GM12878 (cell line): ENCODE measurements at regions not wholly inside any gene's neighbourhood (a gene's known extent, or its start where the extent isn't known, plus 50 kb on each side); places are given as distances from the start of the nearest gene placed in this dataset.

Experiments used
- ATAC-seq: fragments of 200-7000 bp; cut with Tn5 transposase; 3 replicates; pipeline ENCODE4 v1.9.1; 2020; ENCODE audit warnings: mild to moderate bottlenecking, moderate library complexity
- BruUV-seq: library from RNA; stranded (reverse); fragments of 400-500 nt; replicated peaks from 2 replicates; lab custom pipeline; 2021; lab: Mats Ljungman, UMichigan
- CTCF ChIA-PET: fragments of 300-600 bp; sonication (Branson Sonifier 250); formaldehyde crosslinking; extraction: SDS; loops from one replicate; lab custom pipeline; 2021; ENCODE audit warnings: inconsistent platforms; lab: Yijun Ruan, JAX
- POLR2A ChIA-PET: fragments of 350-600 bp; formaldehyde crosslinking; extraction: SDS; loops from one replicate; lab custom pipeline; 2021; ENCODE audit warnings: inconsistent platforms; lab: Charles Lee
- RAD21 ChIA-PET: fragments of 300-600 bp; sonication (Branson Sonifier 250); formaldehyde crosslinking; loops from one replicate; lab custom pipeline; 2023; ENCODE audit warnings: antibody characterized with exemption; ENCODE audit not compliant: unreplicated experiment; lab: Charles Lee
- SMC1A ChIA-PET: fragments of 300-600 bp; sonication (Branson Sonifier 250); formaldehyde crosslinking; loops from one replicate; lab custom pipeline; 2023; ENCODE audit not compliant: unreplicated experiment, uncharacterized antibody; lab: Charles Lee
- DNase-seq: peaks from one replicate; pipeline ENCODE4 v3.0.0-alpha.2; 2011; ENCODE audit warnings: low read depth, low spot score
- FAIRE-seq: peaks from 3 replicates; lab custom pipeline; 2011; peaks lifted over from hg19 to GRCh38; lab: Jason Lieb, UNC
- H2AFZ ChIP-seq: 2 replicates; pipeline ENCODE4 v1.6.0; 2011; ENCODE audit warnings: low read depth, low read length, control low read depth; ENCODE audit not compliant: control insufficient read depth
- H3K27ac ChIP-seq: 2 replicates; pipeline ENCODE4 v1.5.1; 2011; ENCODE audit warnings: control low read depth; ENCODE audit not compliant: control insufficient read depth, insufficient read depth
- H3K27me3 ChIP-seq, 2 experiments: replicated peaks in 1 of 2; 2 replicates each; pipeline versions ENCODE4 v1.6.0 to v1.6.1; 2011; ENCODE audit warnings: low read length in 1 of 2; ENCODE audit not compliant: control insufficient read depth in 2 of 2, insufficient read depth in 2 of 2
- H3K36me3 ChIP-seq, 2 experiments: 2 replicates each; pipeline ENCODE4 v1.5.1; 2011; ENCODE audit warnings: low read length in 1 of 2; ENCODE audit not compliant: control insufficient read depth in 2 of 2, insufficient read depth in 2 of 2
- H3K4me1 ChIP-seq: 2 replicates; pipeline ENCODE4 v1.6.1; 2011; ENCODE audit warnings: mild to moderate bottlenecking, low read length, moderate library complexity, mixed read lengths; ENCODE audit not compliant: control insufficient read depth, insufficient read depth
- H3K4me2 ChIP-seq: 2 replicates; pipeline ENCODE4 v1.6.0; 2011; ENCODE audit warnings: control low read depth; ENCODE audit not compliant: control insufficient read depth, insufficient read depth
- H3K4me3 ChIP-seq: fragments of 200-600 bp; sonication (generic); 2 replicates; pipeline ENCODE4 v1.5.1; 2016
- H3K79me2 ChIP-seq: 2 replicates; pipeline ENCODE4 v1.6.0; 2011; ENCODE audit warnings: low read length; ENCODE audit not compliant: control insufficient read depth, insufficient read depth
- H3K9ac ChIP-seq: 2 replicates; pipeline ENCODE4 v1.8.0; 2011; ENCODE audit warnings: low read length, control low read depth, mixed read lengths; ENCODE audit not compliant: control insufficient read depth, insufficient read depth
- H3K9me3 ChIP-seq: replicated peaks from 3 replicates; pipeline ENCODE4 v1.5.1; 2011; ENCODE audit warnings: mild to moderate bottlenecking, low read length; ENCODE audit not compliant: control insufficient read depth, insufficient read depth
- H4K20me1 ChIP-seq: 2 replicates; pipeline ENCODE4 v1.6.0; 2011; ENCODE audit not compliant: control insufficient read depth, insufficient read depth
- ATF2 ChIP-seq: IDR thresholded peaks from 2 replicates; pipeline ENCODE4 v1.6.1; 2012; ENCODE audit warnings: low read length, inconsistent platforms
- BCL11A ChIP-seq: IDR thresholded peaks from 2 replicates; pipeline ENCODE4 v1.6.1; 2011; ENCODE audit warnings: low read depth, low read length
- BMI1 ChIP-seq: fragments of 450-650 bp; IDR thresholded peaks from 2 replicates; pipeline ENCODE4 v1.6.1; 2016; ENCODE audit warnings: mild to moderate bottlenecking, moderate library complexity, borderline replicate concordance
- CBX5 ChIP-seq: sonication (generic); IDR thresholded peaks from 2 replicates; pipeline ENCODE4 v1.6.1; 2016; ENCODE audit warnings: low read depth, moderate library complexity, mild to moderate bottlenecking, inconsistent platforms
- E2F4 ChIP-seq: IDR thresholded peaks from 2 replicates; pipeline ENCODE4 v1.6.1; 2012; ENCODE audit warnings: low read depth, low read length, improper control_type of control experiment
- EED ChIP-seq: sonication (generic); IDR thresholded peaks from 2 replicates; pipeline ENCODE4 v1.6.1; 2016; ENCODE audit warnings: antibody characterized with exemption, low read depth
- FOS ChIP-seq: IDR thresholded peaks from 3 replicates; pipeline ENCODE4 v1.6.1; 2011; ENCODE audit warnings: borderline replicate concordance; ENCODE audit not compliant: insufficient read length; ENCODE audit errors: extremely low read depth
- KDM1A ChIP-seq: fragments of 200-600 bp; sonication (generic); IDR thresholded peaks from 2 replicates; pipeline ENCODE4 v1.6.1; 2016; ENCODE audit warnings: borderline replicate concordance
- MEF2B ChIP-seq: fragments of 450-650 bp; IDR thresholded peaks from 2 replicates; pipeline ENCODE4 v1.6.1; 2018; ENCODE audit warnings: mild to moderate bottlenecking, moderate library complexity; ENCODE audit not compliant: partially characterized antibody, poor library complexity, severe bottlenecking
- NR2F1 ChIP-seq: fragments of 450-650 bp; conservative IDR thresholded peaks from 2 replicates; pipeline ENCODE4 v1.6.1; 2017; ENCODE audit warnings: mild to moderate bottlenecking
- TCF7 ChIP-seq: IDR thresholded peaks from 2 replicates; pipeline ENCODE4 v1.6.1; 2014; ENCODE audit warnings: antibody characterized with exemption, borderline replicate concordance
- USF2 ChIP-seq: IDR thresholded peaks from 2 replicates; pipeline ENCODE4 v1.6.1; 2011; ENCODE audit warnings: low read depth, low read length, improper control_type of control experiment, borderline replicate concordance
- WGBS: methylation state at CpG from one replicate; pipeline ENCODE4 v1.1.6; 2016; ENCODE audit warnings: low lambda C conversion rate; ENCODE audit not compliant: insufficient replicate concordance, insufficient coverage; ENCODE audit errors: missing lambda C conversion rate; 5-methylcytosine and 5-hydroxymethylcytosine counted together
- in situ Hi-C: fragments of 300-500 bp; cut with MboI; formaldehyde crosslinking; loops from 9 replicates; pipeline ENCODE4 v1.14.3; 2018; ENCODE audit warnings: mixed read lengths
- intact Hi-C: fragments of 100-400 bp; cut with micrococcal nuclease; formaldehyde crosslinking; loops from one replicate; pipeline ENCODE4 v1.14.2; 2022; ENCODE audit not compliant: unreplicated experiment

GRCh38 chr4:187711586-187711985, 284.0 kb upstream of the ZFP42 start:
- BruUV-seq, result no TSS peak
- Histone ChIP-seq H3K27ac (no peak overlapping the region), H3K79me2 (no peaks in the 10 kb centered on the region), H2AFZ (no peak overlapping the region), H3K9me3 (no peaks in the 10 kb centered on the region), H3K4me1 (no peaks in the 10 kb centered on the region), H3K4me3 (no peak overlapping the region), H3K27me3 (no peaks in the 10 kb centered on the region), H3K36me3 (no peaks in the 10 kb centered on the region)
- ChIA-PET CTCF (no interaction called here), RAD21 (no interaction called here), POLR2A (no interaction called here), SMC1A (interaction anchor here (0.8 kb wide), 1 partner anchor 12 kb away, joined by 3 read pairs; no protein-coding TSS in a partner anchor)
- WGBS, result 52% methylated on average over 3 of the region's 3 CpGs
- intact Hi-C loops (no loop called here), in situ Hi-C loops (no loop called here)
- no peak for TF ChIP-seq CBX5
- TF ChIP-seq MEF2B, result no peak
- TF ChIP-seq USF2, result no peak
- no peak for TF ChIP-seq E2F4
- no peak for TF ChIP-seq EED
- no peak for TF ChIP-seq NR2F1
- TF ChIP-seq TCF7, result no peak
- TF ChIP-seq BCL11A, result no peak
- TF ChIP-seq ATF2, result no peak
- no peak for TF ChIP-seq FOS
- no peak for TF ChIP-seq BMI1
- no peak for TF ChIP-seq KDM1A
- TF ChIP-seq, all 136 proteins: peak for 0
- FAIRE-seq (no peak), ATAC-seq (no peak), DNase-seq (no peak)
- H3K4me2 ChIP-seq, result no peak overlapping the region
- no peaks in the 10 kb centered on the region for H4K20me1 ChIP-seq
- no peak overlapping the region for H3K9ac ChIP-seq
